Endothelial cell of umbilical vein (primary cell): ENCODE measurements at regions not wholly inside any gene's neighbourhood (a gene's known extent, or its start where the extent isn't known, plus 50 kb on each side); places are given as distances from the start of the nearest gene placed in this dataset.

Experiments used
- BruUV-seq: library from RNA; stranded (reverse); fragments of 400-500 nt; replicated peaks from 2 replicates; lab custom pipeline; 2021; lab: Mats Ljungman, UMichigan
- CTCF ChIA-PET: fragments of 300-600, 350-600 bp; sonication (Branson Sonifier 250); formaldehyde crosslinking; loops from one replicate; lab custom pipeline; 2021; ENCODE audit warnings: antibody characterized with exemption, inconsistent platforms; lab: Charles Lee
- POLR2A ChIA-PET: fragments of 300-600, 350-600 bp; sonication (Branson Sonifier 250); formaldehyde crosslinking; loops from one replicate; lab custom pipeline; 2021; ENCODE audit warnings: antibody characterized with exemption, inconsistent platforms; lab: Charles Lee
- DNase-seq: peaks from one replicate; pipeline ENCODE4 v3.0.0-alpha.2; 2011; ENCODE audit warnings: low read depth, low spot score
- FAIRE-seq: peaks from 2 replicates; lab custom pipeline; 2011; peaks lifted over from hg19 to GRCh38; lab: Jason Lieb, UNC
- H2AFZ ChIP-seq: 2 replicates; pipeline ENCODE4 v1.6.0; 2012; ENCODE audit warnings: low read depth, low read length, control low read depth, inconsistent platforms
- H3K27ac ChIP-seq: 2 replicates; pipeline ENCODE4 v1.5.1; 2011; ENCODE audit warnings: low read depth, mild to moderate bottlenecking, control low read depth, low read length, moderate library complexity; ENCODE audit not compliant: insufficient read depth
- H3K27me3 ChIP-seq, 2 experiments: 2 replicates each; pipeline versions ENCODE4 v1.6.0 to v1.6.1; 2011; ENCODE audit warnings: low read length in 2 of 2, mixed read lengths in 1 of 2; ENCODE audit not compliant: control insufficient read depth in 2 of 2, insufficient read depth in 2 of 2
- H3K36me3 ChIP-seq, 2 experiments: 2 replicates in 1 of 2; 3 replicates in 1 of 2; pipeline ENCODE4 v1.5.1; 2011; ENCODE audit warnings: low read length in 2 of 2, mild to moderate bottlenecking in 1 of 2, moderate library complexity in 1 of 2; ENCODE audit not compliant: control insufficient read depth in 2 of 2, insufficient read depth in 2 of 2; ENCODE audit errors: extremely low read depth in 1 of 2
- H3K4me1 ChIP-seq: 3 replicates; pipeline ENCODE4 v1.5.1; 2011; ENCODE audit warnings: mild to moderate bottlenecking, low read length; ENCODE audit not compliant: control insufficient read depth, insufficient read depth; ENCODE audit errors: extremely low read depth
- H3K4me2 ChIP-seq: 2 replicates; pipeline ENCODE4 v1.6.1; 2011; ENCODE audit warnings: low read length, control low read depth, mixed read lengths; ENCODE audit not compliant: insufficient read depth
- H3K4me3 ChIP-seq, 3 experiments: fragments of 200-600 bp in 1 of 3; sonication (generic), shearing (Covaris generic) in 1 of 3; replicated peaks in 1 of 3; 2 replicates each; pipeline ENCODE4 v1.5.1; 2011 to 2016; ENCODE audit warnings: control low read depth in 3 of 3, low read length in 3 of 3, mild to moderate bottlenecking in 2 of 3, inconsistent platforms in 1 of 3, low read depth in 1 of 3, moderate library complexity in 1 of 3; ENCODE audit not compliant: insufficient read depth in 1 of 3
- H3K79me2 ChIP-seq: 2 replicates; pipeline ENCODE4 v1.6.0; 2012; ENCODE audit warnings: low read length, inconsistent platforms; ENCODE audit not compliant: control insufficient read depth, insufficient read depth
- H3K9ac ChIP-seq: replicated peaks from 2 replicates; pipeline ENCODE3; 2011; ENCODE audit warnings: low read length, control low read depth; ENCODE audit not compliant: insufficient read depth; ENCODE audit errors: extremely low read depth
- H3K9me1 ChIP-seq: replicated peaks from 3 replicates; pipeline ENCODE4 v1.6.0; 2011; ENCODE audit warnings: mild to moderate bottlenecking, low read length; ENCODE audit not compliant: control insufficient read depth, insufficient read depth; ENCODE audit errors: extremely low read depth
- H3K9me3 ChIP-seq: replicated peaks from 2 replicates; pipeline ENCODE4 v1.5.1; 2012; ENCODE audit warnings: low read length, inconsistent platforms; ENCODE audit not compliant: control insufficient read depth, insufficient read depth
- H4K20me1 ChIP-seq: replicated peaks from 2 replicates; pipeline ENCODE3; 2011; ENCODE audit warnings: mild to moderate bottlenecking, low read length; ENCODE audit not compliant: control insufficient read depth, insufficient read depth; ENCODE audit errors: extremely low read depth
- EZH2 ChIP-seq: IDR thresholded peaks from 2 replicates; pipeline ENCODE4 v1.6.1; 2012; ENCODE audit warnings: borderline replicate concordance, low read depth, mild to moderate bottlenecking, moderate library complexity, low read length, inconsistent platforms; ENCODE audit not compliant: severe bottlenecking
- FOS ChIP-seq: IDR thresholded peaks from 2 replicates; pipeline ENCODE4 v1.6.1; 2011; ENCODE audit warnings: mild to moderate bottlenecking, low read length, moderate library complexity, borderline replicate concordance; ENCODE audit not compliant: insufficient read depth
- GATA2 ChIP-seq: IDR thresholded peaks from 2 replicates; pipeline ENCODE4 v1.7.0; 2011; ENCODE audit warnings: low read depth, mild to moderate bottlenecking, moderate library complexity, mixed read lengths, low read length; ENCODE audit not compliant: insufficient read length, insufficient read depth
- JUN ChIP-seq: IDR thresholded peaks from 2 replicates; pipeline ENCODE4 v1.6.1; 2011; ENCODE audit warnings: borderline replicate concordance, low read depth; ENCODE audit not compliant: insufficient read length, insufficient read depth
- MYC ChIP-seq: IDR thresholded peaks from one replicate; pipeline ENCODE4 v1.6.1; 2011; ENCODE audit warnings: mild to moderate bottlenecking, low read depth, low read length
- POLR2A ChIP-seq: IDR thresholded peaks from 2 replicates; pipeline ENCODE4 v1.6.1; 2012; ENCODE audit warnings: low read depth, mild to moderate bottlenecking, control low read depth, low read length
- POLR2AphosphoS5 ChIP-seq: IDR thresholded peaks from 2 replicates; pipeline ENCODE4 v1.6.1; 2012; ENCODE audit warnings: low read depth, mild to moderate bottlenecking, control low read depth, low read length, moderate library complexity; ENCODE audit not compliant: insufficient read depth
- dilution Hi-C: fragments of 300-500 bp; cut with MboI; formaldehyde crosslinking; loops from one replicate; pipeline ENCODE4 v1.15.0; 2019; ENCODE audit warnings: low sequenced_read_pairs; ENCODE audit not compliant: extremely low pct_ligation_motif_present
- intact Hi-C: fragments of 100-400 bp; cut with micrococcal nuclease; formaldehyde crosslinking; loops from one replicate; pipeline ENCODE4 v1.10.0; 2022
- TF ChIP-seq, protein P1 (sequence below): IDR thresholded peaks from 2 replicates; pipeline ENCODE4 v1.6.1; 2011; ENCODE audit not compliant: insufficient read depth, insufficient read length
- TF ChIP-seq, protein P2 (sequence below), 2 donors: IDR thresholded peaks; 1 replicate in 1 of 2; 2 replicates in 1 of 2; pipeline ENCODE4 v1.5.1; 2011; ENCODE audit warnings: low read length in 2 of 2, mild to moderate bottlenecking in 2 of 2, moderate library complexity in 2 of 2, control low read depth in 1 of 2, inconsistent platforms in 1 of 2, low read depth in 1 of 2; ENCODE audit not compliant: insufficient read depth in 1 of 2; ENCODE audit errors: extremely low read depth in 1 of 2

DNA sequence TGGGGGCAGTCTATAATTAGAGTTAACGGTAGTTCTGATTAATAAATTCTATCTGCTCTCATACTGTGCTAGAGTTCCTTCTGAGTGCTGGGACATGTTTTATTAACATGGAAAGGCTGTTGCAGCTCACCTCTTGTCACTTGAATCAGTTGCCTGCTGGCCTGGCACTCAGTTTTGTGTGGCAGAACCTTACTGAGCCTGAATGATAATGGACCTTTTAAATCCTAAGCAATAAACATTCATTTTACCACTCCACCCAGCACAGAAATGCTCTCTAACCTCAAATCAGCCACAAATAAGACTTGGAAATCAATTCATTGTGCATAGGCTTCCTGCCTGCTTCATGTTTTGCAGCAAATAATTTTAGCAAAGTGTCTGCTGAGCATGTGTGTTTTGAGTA lies 115.0 kb upstream of the RBMS1 start:
- Histone ChIP-seq H3K27ac (no peak overlapping the region), H3K4me1 (peaks cover 9% of the 10 kb centered on the region), H3K4me2 (no peak overlapping the region), H3K9me1 (no peaks in the 10 kb centered on the region), H3K36me3 (no peaks in the 10 kb centered on the region), H3K9me3 (no peaks in the 10 kb centered on the region), H3K27me3 (no peaks in the 10 kb centered on the region), H3K4me3 (no peak overlapping the region), H3K9ac (no peak overlapping the region), H2AFZ (no peak overlapping the region), H4K20me1 (no peaks in the 10 kb centered on the region), H3K79me2 (no peaks in the 10 kb centered on the region)
- TF ChIP-seq MYC, result no peak
- no peak for TF ChIP-seq POLR2AphosphoS5
- TF ChIP-seq, protein P1, sequence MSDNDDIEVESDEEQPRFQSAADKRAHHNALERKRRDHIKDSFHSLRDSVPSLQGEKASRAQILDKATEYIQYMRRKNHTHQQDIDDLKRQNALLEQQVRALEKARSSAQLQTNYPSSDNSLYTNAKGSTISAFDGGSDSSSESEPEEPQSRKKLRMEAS, result no peak
- no peak for TF ChIP-seq POLR2A
- TF ChIP-seq, protein P2, sequence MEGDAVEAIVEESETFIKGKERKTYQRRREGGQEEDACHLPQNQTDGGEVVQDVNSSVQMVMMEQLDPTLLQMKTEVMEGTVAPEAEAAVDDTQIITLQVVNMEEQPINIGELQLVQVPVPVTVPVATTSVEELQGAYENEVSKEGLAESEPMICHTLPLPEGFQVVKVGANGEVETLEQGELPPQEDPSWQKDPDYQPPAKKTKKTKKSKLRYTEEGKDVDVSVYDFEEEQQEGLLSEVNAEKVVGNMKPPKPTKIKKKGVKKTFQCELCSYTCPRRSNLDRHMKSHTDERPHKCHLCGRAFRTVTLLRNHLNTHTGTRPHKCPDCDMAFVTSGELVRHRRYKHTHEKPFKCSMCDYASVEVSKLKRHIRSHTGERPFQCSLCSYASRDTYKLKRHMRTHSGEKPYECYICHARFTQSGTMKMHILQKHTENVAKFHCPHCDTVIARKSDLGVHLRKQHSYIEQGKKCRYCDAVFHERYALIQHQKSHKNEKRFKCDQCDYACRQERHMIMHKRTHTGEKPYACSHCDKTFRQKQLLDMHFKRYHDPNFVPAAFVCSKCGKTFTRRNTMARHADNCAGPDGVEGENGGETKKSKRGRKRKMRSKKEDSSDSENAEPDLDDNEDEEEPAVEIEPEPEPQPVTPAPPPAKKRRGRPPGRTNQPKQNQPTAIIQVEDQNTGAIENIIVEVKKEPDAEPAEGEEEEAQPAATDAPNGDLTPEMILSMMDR (IDR thresholded peaks at IDR 0.05; ENCODE audit: extremely low read depth in 1 of 2, insufficient read depth in 1 of 2, low read depth in 1 of 2, low read length in 2 of 2), result no peak
- no peak for TF ChIP-seq EZH2
- TF ChIP-seq JUN, result no peak
- TF ChIP-seq FOS, result no peak
- TF ChIP-seq GATA2, result no peak
- dilution Hi-C loops, result no loop called here
- BruUV-seq, result no TSS peak
- no peak for DNase-seq
- intact Hi-C loops, result no loop called here
- POLR2A ChIA-PET, result no interaction called here
- CTCF ChIA-PET, result interaction anchor here (1.4 kb wide), 1 partner anchor 26 kb away, joined by 3 read pairs; no protein-coding TSS in a partner anchor
- no peak for FAIRE-seq
